Cardiac fibroblast (primary cell): ENCODE measurements at regions not wholly inside any gene's neighbourhood (a gene's known extent, or its start where the extent isn't known, plus 50 kb on each side); places are given as distances from the start of the nearest gene placed in this dataset.
A peak's percentile ranks its signal among the peaks of the same experiment; 100 is the strongest.

Source experiments
- DNase-seq, 2 donors: peaks; one replicate each; pipeline versions ENCODE4 v3.0.0 to v3.0.0-alpha.2; 2010; ENCODE audit warnings: low read depth in 2 of 2
- H3K4me3 ChIP-seq, 2 donors: replicated peaks in 1 of 2; 1 replicate in 1 of 2; 2 replicates in 1 of 2; pipeline ENCODE4 v1.5.1; 2011; ENCODE audit warnings: low read depth in 2 of 2, low read length in 2 of 2, mild to moderate bottlenecking in 2 of 2, moderate library complexity in 1 of 2
- TF ChIP-seq, protein P1 (sequence below): IDR thresholded peaks from one replicate; pipeline ENCODE4 v1.5.1; 2011; ENCODE audit warnings: low read depth, mild to moderate bottlenecking, low read length, inconsistent platforms

DNA sequence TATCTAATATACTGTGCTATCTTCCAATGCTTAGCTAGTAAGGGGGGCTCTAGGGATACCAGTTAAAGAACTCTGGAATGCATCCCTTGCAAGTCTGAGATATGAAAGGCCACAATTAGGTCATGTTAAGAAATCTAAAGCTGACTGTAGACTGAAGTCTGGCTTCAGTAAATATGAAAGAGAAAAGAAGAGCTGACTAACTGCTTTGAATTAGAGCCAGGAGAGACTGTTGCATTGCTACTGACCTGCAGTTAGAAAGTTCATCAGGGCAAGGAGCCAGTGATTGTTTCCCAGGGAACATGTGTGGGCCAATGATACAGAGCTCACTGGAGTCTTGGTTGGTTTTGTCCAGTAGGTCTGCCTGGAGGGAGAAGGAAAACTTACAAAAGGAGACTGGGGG lies 472.1 kb upstream of the TNC start:
- H3K4me3 ChIP-seq = no peak overlapping the region
- peak; percentile 97 for DNase-seq
- TF ChIP-seq, protein P1, sequence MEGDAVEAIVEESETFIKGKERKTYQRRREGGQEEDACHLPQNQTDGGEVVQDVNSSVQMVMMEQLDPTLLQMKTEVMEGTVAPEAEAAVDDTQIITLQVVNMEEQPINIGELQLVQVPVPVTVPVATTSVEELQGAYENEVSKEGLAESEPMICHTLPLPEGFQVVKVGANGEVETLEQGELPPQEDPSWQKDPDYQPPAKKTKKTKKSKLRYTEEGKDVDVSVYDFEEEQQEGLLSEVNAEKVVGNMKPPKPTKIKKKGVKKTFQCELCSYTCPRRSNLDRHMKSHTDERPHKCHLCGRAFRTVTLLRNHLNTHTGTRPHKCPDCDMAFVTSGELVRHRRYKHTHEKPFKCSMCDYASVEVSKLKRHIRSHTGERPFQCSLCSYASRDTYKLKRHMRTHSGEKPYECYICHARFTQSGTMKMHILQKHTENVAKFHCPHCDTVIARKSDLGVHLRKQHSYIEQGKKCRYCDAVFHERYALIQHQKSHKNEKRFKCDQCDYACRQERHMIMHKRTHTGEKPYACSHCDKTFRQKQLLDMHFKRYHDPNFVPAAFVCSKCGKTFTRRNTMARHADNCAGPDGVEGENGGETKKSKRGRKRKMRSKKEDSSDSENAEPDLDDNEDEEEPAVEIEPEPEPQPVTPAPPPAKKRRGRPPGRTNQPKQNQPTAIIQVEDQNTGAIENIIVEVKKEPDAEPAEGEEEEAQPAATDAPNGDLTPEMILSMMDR = no peak

DNA sequence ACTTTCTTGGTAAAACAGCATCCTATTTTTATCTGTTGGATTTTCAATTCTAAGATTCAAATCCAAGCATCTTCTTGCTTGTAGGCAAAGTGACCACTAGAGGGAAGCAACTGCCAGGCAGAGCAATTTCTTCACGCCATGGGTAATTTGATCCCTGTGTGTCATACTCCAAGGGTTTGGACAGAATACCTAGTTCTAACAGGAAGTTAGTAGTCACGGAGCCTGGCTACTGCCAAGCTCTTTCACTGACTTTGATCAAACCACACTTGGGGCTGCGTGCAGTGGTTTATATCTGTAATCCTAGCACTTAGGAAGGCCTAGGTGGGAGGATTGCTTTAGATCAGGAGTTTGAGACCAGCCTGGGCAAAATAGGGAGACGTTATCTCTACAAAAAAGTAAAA lies 473.6 kb upstream of the TNC start:
- no peak overlapping the region for H3K4me3 ChIP-seq
- TF ChIP-seq, protein P1 = peak; percentile 88

DNA sequence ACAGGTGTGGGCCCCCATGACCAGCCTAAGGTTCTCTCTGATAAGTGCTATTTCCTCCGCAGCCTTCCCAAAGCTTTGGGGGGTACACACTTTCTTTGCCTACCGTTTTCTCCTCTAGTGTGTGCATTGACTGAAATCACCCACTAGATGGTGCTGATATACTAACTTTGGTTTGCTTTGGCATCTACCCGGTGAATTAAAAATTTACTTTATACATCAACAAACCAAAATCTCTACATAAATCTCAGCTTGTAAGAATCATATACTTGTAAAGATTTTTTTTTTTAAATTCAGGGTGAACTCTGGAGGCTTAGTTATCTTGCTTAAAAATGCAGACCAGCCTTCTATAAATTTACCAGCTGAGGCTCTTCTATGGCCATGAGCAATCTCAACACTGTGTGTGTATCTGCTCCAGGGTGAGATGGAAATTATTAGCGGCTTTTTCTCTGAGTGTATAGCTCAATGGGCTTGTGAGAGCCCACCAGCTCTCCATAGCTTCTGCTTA lies 475.7 kb upstream of the TNC start:
- no peak overlapping the region for H3K4me3 ChIP-seq
- DNase-seq = peak; percentile 69 to 84
- TF ChIP-seq, protein P1 = peak; percentile 72

More for the DNA sequence above, 473.6 kb upstream of the TNC start:
- DNase-seq = peak; percentile 99 to 100

DNA sequence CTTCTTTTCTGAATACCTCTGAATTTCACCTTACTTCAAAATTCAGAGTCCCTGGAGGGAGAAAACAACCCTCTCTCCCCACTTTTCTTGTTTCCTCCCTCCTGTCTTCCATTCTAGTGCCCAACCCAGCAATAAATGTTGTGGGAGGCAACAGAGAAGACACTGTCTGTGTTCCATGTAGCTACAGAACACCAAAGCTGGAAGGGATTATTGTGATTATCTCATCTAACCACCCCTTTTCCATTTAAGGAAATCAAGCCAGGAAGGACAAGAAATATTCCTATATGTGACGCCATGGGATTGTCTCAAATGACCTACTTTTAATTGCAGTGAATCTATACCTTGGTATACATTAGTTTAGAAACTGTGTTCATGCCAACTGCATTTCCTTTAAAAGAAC lies 476.6 kb upstream of the TNC start:
- TF ChIP-seq, protein P1 = no peak
- peak; percentile 28 to 85 for DNase-seq
- H3K4me3 ChIP-seq = no peak overlapping the region

DNA sequence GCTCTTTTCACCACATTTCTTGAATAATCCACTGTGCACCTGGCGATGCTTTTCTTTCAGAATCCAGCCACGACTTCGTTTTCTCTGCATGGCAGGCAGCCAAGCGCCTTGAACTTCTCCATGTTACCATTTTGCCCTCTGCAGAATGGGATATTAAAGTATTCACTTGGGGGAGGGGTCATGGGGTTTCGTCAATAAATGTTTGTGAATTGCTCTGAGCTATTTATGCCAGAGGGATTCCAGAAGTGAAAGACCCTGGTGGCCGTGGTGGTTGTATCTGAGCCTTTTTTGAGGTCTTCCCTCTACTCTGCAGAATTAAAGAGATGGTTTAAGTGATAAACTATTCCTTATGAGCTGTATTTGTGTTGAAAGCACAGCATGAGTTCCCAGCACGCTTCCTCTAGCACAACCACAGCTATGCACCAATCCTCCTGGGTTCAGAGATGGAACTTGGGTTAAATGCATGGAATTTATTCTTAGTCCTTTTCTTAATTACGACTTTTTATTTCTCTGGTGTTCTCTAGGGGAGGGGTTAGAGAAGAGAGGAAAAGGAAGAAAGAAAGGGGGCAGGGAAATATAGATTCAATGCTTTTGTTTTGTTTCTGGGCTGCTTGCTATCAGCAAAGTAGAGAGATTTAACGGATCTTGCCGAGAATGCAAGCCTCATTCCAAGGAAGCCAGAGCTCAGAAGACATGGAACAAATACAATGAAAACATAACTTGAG lies 478.2 kb upstream of the TNC start:
- peak overlapping the region; percentile 4 to 56 for H3K4me3 ChIP-seq
- TF ChIP-seq, protein P1 = no peak
- peak; percentile 87 to 97 for DNase-seq

DNA sequence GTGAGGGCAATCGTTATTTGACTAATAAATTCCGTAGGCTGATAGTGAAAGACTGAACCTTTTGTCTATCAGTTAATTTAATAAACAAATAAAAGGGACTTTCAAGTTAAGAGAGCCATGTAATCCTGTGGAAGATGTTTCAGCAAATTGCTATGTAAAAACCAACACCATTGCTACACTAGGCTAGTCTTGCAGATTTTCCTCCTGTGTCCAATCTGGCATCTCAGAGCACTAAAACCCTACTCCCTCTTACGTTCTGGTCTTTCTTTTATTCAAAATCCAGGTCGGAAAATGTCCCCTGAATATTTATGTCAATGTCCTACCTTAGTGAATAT lies 478.8 kb upstream of the TNC start:
- TF ChIP-seq, protein P1 = no peak
- peak overlapping the region; percentile 4 to 56 for H3K4me3 ChIP-seq
- no peak for DNase-seq
